ENCODE measurements at regions not wholly inside any gene's neighbourhood (a gene's known extent, or its start where the extent isn't known, plus 50 kb on each side); places are given as distances from the start of the nearest gene placed in this dataset.

GRCh38 chr1:242754125-242754524 lies 229.6 kb upstream of the PLD5 start:
- H3K27ac ChIP-seq: no peak overlapping the region
- H3K9me3 ChIP-seq: peaks cover 3% of the 10 kb centered on the region
- no peak for DNase-seq
- intact Hi-C loops (cut with DNase I): no loop called here
- H3K4me3 ChIP-seq: no peak overlapping the region
- no peaks in the 10 kb centered on the region for H3K27me3 ChIP-seq (ENCODE audit: insufficient read depth in 3 of 3, low read length in 2 of 3)
- H3K4me1 ChIP-seq: no peaks in the 10 kb centered on the region
- no peak for TF ChIP-seq CTCF (IDR thresholded peaks at IDR 0.05)
- no peak for ATAC-seq
- 67 to 73% (median 71%) methylated on average over 2 of the region's 2 CpGs for WGBS, 3 donors
- H3K36me3 ChIP-seq (ENCODE audit: insufficient read depth in 1 of 2, low read depth in 1 of 2): no peaks in the 10 kb centered on the region

- Histone ChIP-seq H3K4me3 (no peak overlapping the region), H3K27ac (no peak overlapping the region), H3K4me1 (no peaks in the 10 kb centered on the region), H3K36me3 (ENCODE audit: insufficient read depth in 1 of 2, low read depth in 1 of 2) (no peaks in the 10 kb centered on the region), H3K9me3 (no peaks in the 10 kb centered on the region), H3K27me3 (ENCODE audit: insufficient read depth in 3 of 3, low read length in 2 of 3) (no peaks in the 10 kb centered on the region)
- no peak for DNase-seq
- 84 to 88% (median 88%) methylated on average over 5 of the region's 5 CpGs for WGBS, 3 donors
- intact Hi-C loops (cut with DNase I): no loop called here
- no peak for TF ChIP-seq CTCF (IDR thresholded peaks at IDR 0.05)
- no peak for ATAC-seq
Measured at GRCh38 chr1:242747233-242747632, 222.7 kb upstream of the PLD5 start.

- no peak for TF ChIP-seq CTCF (IDR thresholded peaks at IDR 0.05)
- Histone ChIP-seq H3K27me3 (ENCODE audit: insufficient read depth in 3 of 3, low read length in 2 of 3) (no peaks in the 10 kb centered on the region), H3K9me3 (no peaks in the 10 kb centered on the region), H3K27ac (no peak overlapping the region), H3K4me3 (no peak overlapping the region), H3K36me3 (ENCODE audit: insufficient read depth in 1 of 2, low read depth in 1 of 2) (no peaks in the 10 kb centered on the region), H3K4me1 (no peaks in the 10 kb centered on the region)
- ATAC-seq (no peak), DNase-seq (no peak)
- intact Hi-C loops (cut with DNase I): no loop called here
- 11 to 50% (median 23%) methylated on average over 1 of the region's 1 CpG for WGBS, 3 donors
Measured at GRCh38 chr1:242745079-242745478, 220.6 kb upstream of the PLD5 start.

- WGBS, 3 donors: 71 to 84% (median 78%) methylated on average over 6 of the region's 6 CpGs
- Histone ChIP-seq H3K27ac (no peak overlapping the region), H3K27me3 (ENCODE audit: insufficient read depth in 3 of 3, low read length in 2 of 3) (no peaks in the 10 kb centered on the region), H3K4me3 (no peak overlapping the region), H3K36me3 (ENCODE audit: insufficient read depth in 1 of 2, low read depth in 1 of 2) (no peaks in the 10 kb centered on the region), H3K9me3 (no peaks in the 10 kb centered on the region), H3K4me1 (no peaks in the 10 kb centered on the region)
- ATAC-seq (no peak), DNase-seq (no peak)
- intact Hi-C loops (cut with DNase I): no loop called here
- TF ChIP-seq CTCF (IDR thresholded peaks at IDR 0.05): no peak
Measured at GRCh38 chr1:242743983-242744780, 219.7 kb upstream of the PLD5 start.
